Heart left ventricle (tissue), 13 donors: ENCODE measurements at regions not wholly inside any gene's neighbourhood (a gene's known extent, or its start where the extent isn't known, plus 50 kb on each side); places are given as distances from the start of the nearest gene placed in this dataset.

Source experiments
- CTCF ChIP-seq, 12 donors: fragments of 200-600 bp; sonication (generic) in 4 of 12; IDR thresholded peaks; one replicate each; pipeline versions ENCODE4 v1.5.0 to v1.8.0; 2018 to 2022; ENCODE audit warnings: antibody characterized with exemption in 12 of 12, mild to moderate bottlenecking in 5 of 12
- POLR2A ChIP-seq, 2 donors: fragments of 450-650 bp; IDR thresholded peaks; one replicate each; pipeline ENCODE4 v1.6.1; 2017; ENCODE audit warnings: antibody characterized with exemption in 2 of 2, mild to moderate bottlenecking in 2 of 2, moderate library complexity in 2 of 2
- donor health status: ischemic (EF 13 %, LVEDD 7.1; RV severe dilation, severe dysfunction).
- donor health status: DM: no; HTN: yes; CAD: no.
- donor health status: DM: no; HTN: no; CAD: no.
- donor health status: ischemic (EF 25% LVEDD 6.9; RV normal size, moderate dysfunction).
- donor health status: ischemic (EF 25% LVEDD 5.7; RV mildly dilated, moderate dysfunction).
- donor health status: ischemic (EF 35%, LVEDD 5.7; RV mildly dilated, moderate dysfunction).
- donor health status: nonischemic (EF 11% LVEDD 7.7; RV severe dilation, severe dysfunction).
- donor health status: DM: yes; HTN: yes; CAD: no.
- donor health status: PGD.
- donor health status: ischemic (EF 29% LVEDD 5.4; RV normal size, mild dysfunction).
- donor health status: nonischemic (EF 23%, LVEDD 6.1; RV moderate dilation, normal function).

GRCh38 chr15:95594496-95594895 is 736.0 kb upstream of the NR2F2 start:
- TF ChIP-seq CTCF (IDR thresholded peaks at IDR 0.05), result no peak
- no peak for TF ChIP-seq POLR2A (IDR thresholded peaks at IDR 0.05)
